ENCODE measurements at regions not wholly inside any gene's neighbourhood (a gene's known extent, or its start where the extent isn't known, plus 50 kb on each side); places are given as distances from the start of the nearest gene placed in this dataset.

GRCh38 chr2:160562730-160563129 is 69.1 kb upstream of the RBMS1 start:
- DNase-seq, result no peak
- no peaks in the 10 kb centered on the region for H3K4me1 Mint-ChIP-seq
- peaks cover 3% of the 10 kb centered on the region for H3K27me3 Mint-ChIP-seq (ENCODE audit: low read depth, poor library complexity)
- H3K27ac Mint-ChIP-seq, result no peak overlapping the region
- TF ChIP-seq, protein P1, sequence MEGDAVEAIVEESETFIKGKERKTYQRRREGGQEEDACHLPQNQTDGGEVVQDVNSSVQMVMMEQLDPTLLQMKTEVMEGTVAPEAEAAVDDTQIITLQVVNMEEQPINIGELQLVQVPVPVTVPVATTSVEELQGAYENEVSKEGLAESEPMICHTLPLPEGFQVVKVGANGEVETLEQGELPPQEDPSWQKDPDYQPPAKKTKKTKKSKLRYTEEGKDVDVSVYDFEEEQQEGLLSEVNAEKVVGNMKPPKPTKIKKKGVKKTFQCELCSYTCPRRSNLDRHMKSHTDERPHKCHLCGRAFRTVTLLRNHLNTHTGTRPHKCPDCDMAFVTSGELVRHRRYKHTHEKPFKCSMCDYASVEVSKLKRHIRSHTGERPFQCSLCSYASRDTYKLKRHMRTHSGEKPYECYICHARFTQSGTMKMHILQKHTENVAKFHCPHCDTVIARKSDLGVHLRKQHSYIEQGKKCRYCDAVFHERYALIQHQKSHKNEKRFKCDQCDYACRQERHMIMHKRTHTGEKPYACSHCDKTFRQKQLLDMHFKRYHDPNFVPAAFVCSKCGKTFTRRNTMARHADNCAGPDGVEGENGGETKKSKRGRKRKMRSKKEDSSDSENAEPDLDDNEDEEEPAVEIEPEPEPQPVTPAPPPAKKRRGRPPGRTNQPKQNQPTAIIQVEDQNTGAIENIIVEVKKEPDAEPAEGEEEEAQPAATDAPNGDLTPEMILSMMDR (IDR thresholded peaks at IDR 0.05), result no peak
- H3K9me3 Mint-ChIP-seq, result peaks cover 4% of the 10 kb centered on the region
- H3K4me3 Mint-ChIP-seq, result no peak overlapping the region
- H3K36me3 Mint-ChIP-seq (ENCODE audit: low read depth), result no peaks in the 10 kb centered on the region

GRCh38 chr2:160564591-160564990 is 71.0 kb upstream of the RBMS1 start:
- TF ChIP-seq, protein P1 (IDR thresholded peaks at IDR 0.05), result no peak
- DNase-seq, result no peak
- H3K9me3 Mint-ChIP-seq, result no peaks in the 10 kb centered on the region
- H3K27me3 Mint-ChIP-seq (ENCODE audit: low read depth, poor library complexity), result peaks cover 3% of the 10 kb centered on the region
- H3K4me1 Mint-ChIP-seq, result no peaks in the 10 kb centered on the region
- no peak overlapping the region for H3K4me3 Mint-ChIP-seq
- no peak overlapping the region for H3K27ac Mint-ChIP-seq
- H3K36me3 Mint-ChIP-seq (ENCODE audit: low read depth), result no peaks in the 10 kb centered on the region

DNA sequence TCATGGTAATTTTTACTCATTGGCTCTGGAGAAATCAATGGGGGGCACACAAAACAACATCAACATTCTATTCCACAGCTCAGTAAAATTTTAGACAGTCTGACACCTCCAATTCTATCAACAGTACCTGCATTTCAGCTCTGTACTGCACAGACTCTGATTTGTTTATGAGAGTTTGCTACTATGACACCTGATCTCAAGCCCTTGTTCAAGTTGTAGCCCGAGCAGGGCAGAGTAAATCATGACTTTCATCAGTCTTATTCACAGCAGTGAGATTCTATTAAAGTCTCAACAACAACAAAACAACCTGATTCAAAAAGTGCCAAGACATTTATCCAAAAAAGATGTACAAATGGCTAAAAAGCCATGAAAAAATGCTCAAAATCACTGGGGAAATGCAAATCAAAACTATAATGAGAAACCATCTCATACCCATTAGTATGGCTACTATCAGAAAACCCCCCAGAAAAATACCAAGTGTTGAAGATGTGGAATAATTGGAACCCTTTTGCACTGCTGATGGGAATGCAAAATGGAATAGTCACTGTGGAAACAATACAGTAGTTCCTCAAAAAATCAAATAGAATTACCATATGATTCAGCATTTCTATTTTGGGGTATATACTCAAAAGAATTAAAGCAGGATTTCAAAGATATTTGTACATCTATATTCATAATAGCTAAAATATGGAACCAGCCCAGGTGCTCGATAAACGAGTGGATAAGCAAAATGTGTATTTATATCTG is 71.7 kb upstream of the RBMS1 start:
- TF ChIP-seq, protein P1 (IDR thresholded peaks at IDR 0.05), result no peak
- H3K27me3 Mint-ChIP-seq (ENCODE audit: low read depth, poor library complexity), result peaks cover 3% of the 10 kb centered on the region

GRCh38 chr2:160566717-160567116 is 73.1 kb upstream of the RBMS1 start:
- no peaks in the 10 kb centered on the region for H3K4me1 Mint-ChIP-seq
- H3K9me3 Mint-ChIP-seq, result peaks cover 4% of the 10 kb centered on the region
- no peak for DNase-seq
- peaks cover 3% of the 10 kb centered on the region for H3K27me3 Mint-ChIP-seq (ENCODE audit: low read depth, poor library complexity)
- TF ChIP-seq, protein P1 (IDR thresholded peaks at IDR 0.05), result no peak
- H3K36me3 Mint-ChIP-seq (ENCODE audit: low read depth), result no peaks in the 10 kb centered on the region
- H3K4me3 Mint-ChIP-seq, result no peak overlapping the region
- H3K27ac Mint-ChIP-seq, result no peak overlapping the region

More for the DNA sequence above, 71.7 kb upstream of the RBMS1 start:
- Mint-ChIP-seq H3K36me3 (ENCODE audit: low read depth) (no peaks in the 10 kb centered on the region), H3K4me3 (no peak overlapping the region), H3K9me3 (no peaks in the 10 kb centered on the region), H3K4me1 (no peaks in the 10 kb centered on the region), H3K27ac (no peak overlapping the region)
- no peak for DNase-seq

DNA sequence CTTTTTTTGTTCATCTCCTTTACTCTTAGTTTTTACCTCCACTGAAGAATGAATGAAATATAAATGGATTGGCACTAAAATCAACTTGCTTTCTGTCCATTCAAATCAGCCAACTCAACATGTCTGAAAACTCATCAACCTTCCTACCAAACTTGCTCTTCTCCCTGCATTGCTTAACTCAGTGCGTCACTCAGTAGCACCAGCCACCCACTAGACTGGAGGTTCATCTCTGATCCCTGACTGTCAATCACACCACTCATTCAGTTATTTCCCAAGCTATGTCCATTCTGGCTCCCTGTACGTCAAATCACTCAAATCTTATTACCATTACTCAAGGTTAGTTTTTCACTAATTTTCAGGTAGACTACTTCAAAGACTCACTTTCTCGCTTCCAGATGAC is 75.2 kb upstream of the RBMS1 start:
- DNase-seq, result no peak
- no peak overlapping the region for H3K27ac Mint-ChIP-seq
- H3K9me3 Mint-ChIP-seq, result peaks cover 18% of the 10 kb centered on the region
- H3K27me3 Mint-ChIP-seq (ENCODE audit: low read depth, poor library complexity), result peaks cover 6% of the 10 kb centered on the region
- no peaks in the 10 kb centered on the region for H3K4me1 Mint-ChIP-seq
- no peaks in the 10 kb centered on the region for H3K36me3 Mint-ChIP-seq (ENCODE audit: low read depth)
- TF ChIP-seq, protein P1 (IDR thresholded peaks at IDR 0.05), result no peak
- no peak overlapping the region for H3K4me3 Mint-ChIP-seq

DNA sequence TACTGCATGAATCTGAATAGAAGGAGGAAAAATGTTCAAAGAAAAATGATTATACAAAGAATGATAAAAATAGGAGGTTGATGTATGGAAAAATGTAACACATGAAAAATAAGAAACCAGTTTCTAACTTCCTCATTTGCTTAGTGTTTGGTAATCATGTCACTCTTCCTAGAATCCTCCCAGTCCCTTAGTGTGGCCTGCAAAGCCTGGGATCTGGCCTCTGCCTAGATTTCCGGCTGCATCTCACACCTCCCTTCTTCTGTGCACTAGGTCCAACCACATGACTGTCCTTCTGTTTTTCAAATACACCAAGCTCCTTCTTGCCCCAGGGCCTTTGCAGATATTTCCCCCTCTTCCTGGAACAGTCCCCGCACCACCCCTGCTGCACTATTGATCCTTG is 76.8 kb upstream of the RBMS1 start:
- no peak overlapping the region for H3K27ac Mint-ChIP-seq

More for the DNA sequence above, 76.8 kb upstream of the RBMS1 start:
- Mint-ChIP-seq H3K36me3 (ENCODE audit: low read depth) (no peaks in the 10 kb centered on the region), H3K4me1 (no peaks in the 10 kb centered on the region), H3K27me3 (ENCODE audit: low read depth, poor library complexity) (peaks cover 3% of the 10 kb centered on the region), H3K4me3 (no peak overlapping the region), H3K9me3 (peaks cover 18% of the 10 kb centered on the region)
- TF ChIP-seq, protein P1 (IDR thresholded peaks at IDR 0.05), result no peak
- DNase-seq, result no peak

Data from nephron progenitor cell (in vitro differentiated cells).